Endometrium (tissue), 2 donors: ENCODE measurements at regions not wholly inside any gene's neighbourhood (a gene's known extent, or its start where the extent isn't known, plus 50 kb on each side); places are given as distances from the start of the nearest gene placed in this dataset.

ENCODE experiments used
- FAIRE-seq: peaks from 2 replicates; lab custom pipeline; 2012; peaks lifted over from hg19 to GRCh38; lab: Jason Lieb, UNC
- donor health status: control.
- donor health status: control.

GRCh38 chr12:93104535-93104934 is 175.4 kb upstream of the EEA1 start:
- FAIRE-seq = no peak

DNA sequence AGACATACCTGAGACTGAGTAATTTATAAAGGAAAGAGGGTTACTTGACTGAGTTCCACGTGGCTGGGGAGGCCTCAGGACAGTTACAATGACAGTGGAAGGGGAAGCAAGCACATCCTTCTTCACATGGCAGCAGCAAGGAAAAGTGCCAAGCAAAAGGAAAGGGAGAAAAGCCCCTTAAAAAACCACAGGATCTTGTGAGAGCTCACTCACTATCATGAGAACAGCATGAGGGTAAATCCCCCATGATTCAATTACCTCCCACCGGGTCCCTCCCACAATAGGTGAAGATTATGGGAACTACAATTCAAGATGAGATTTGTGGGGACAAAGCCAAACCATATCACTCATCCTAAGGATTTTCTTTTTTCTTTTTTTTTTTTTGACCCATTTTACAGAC is 177.8 kb upstream of the EEA1 start:
- FAIRE-seq = no peak

DNA sequence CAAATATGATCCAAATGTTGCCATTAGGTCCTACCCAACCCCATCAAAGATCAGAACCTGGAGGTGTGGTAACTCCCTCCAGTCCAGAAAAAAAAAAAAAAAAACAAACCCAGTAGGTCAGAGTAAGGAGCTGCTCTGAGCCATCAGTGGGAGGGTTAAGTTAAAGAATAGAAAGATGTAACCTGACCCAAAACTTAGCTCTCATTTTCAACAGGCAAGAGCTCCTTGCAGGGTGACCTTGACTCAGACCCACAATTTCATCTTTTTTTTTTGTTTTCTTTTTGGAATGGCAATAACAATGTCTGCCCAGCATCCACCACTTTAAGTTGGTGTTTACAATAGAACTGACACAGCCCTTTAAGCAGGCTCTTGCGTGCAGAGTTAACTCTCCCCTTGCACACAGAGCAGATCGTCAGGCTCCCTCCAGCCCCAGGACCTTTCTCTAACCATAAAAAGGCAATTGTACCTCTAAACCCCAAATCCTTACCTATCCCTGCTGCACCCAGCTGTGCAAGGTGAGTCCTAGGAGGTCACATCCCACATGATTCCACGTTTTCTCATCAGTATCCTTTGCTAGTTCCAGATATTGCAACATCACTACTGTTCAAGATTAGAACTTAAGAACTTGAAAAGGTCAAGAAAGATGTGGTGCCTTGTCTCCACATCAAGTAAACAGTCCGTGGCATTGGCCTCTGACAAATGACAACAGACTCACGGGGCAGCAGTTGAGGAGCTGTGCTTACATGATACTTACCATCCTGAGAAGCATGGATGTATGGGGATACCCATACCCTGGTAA is 178.6 kb upstream of the EEA1 start:
- peak; percentile 53 for FAIRE-seq

DNA sequence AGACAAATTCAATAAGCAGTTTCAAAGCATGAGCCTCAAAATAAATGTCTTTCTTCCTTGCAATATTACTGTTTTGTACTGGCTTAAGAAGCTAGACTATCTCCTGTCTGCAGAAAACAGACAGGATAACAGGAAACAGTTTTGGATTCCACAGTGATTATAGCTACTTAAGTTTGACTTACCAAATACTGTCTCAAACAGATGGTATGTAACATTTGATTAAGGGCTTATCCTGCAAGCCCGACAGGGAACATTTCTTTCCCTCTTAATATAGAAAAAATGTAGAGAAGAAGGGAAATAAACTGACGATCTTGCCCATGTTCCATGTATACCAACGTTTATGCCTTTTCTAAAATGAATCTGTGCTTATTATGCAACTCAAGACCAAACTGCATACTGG is 179.9 kb upstream of the EEA1 start:
- FAIRE-seq = peak; percentile 26

- no peak for FAIRE-seq
Observed at GRCh38 chr12:93109551-93110203, 180.6 kb upstream of the EEA1 start.

- FAIRE-seq = no peak
Observed at GRCh38 chr12:93111773-93112172, 182.7 kb upstream of the EEA1 start.

DNA sequence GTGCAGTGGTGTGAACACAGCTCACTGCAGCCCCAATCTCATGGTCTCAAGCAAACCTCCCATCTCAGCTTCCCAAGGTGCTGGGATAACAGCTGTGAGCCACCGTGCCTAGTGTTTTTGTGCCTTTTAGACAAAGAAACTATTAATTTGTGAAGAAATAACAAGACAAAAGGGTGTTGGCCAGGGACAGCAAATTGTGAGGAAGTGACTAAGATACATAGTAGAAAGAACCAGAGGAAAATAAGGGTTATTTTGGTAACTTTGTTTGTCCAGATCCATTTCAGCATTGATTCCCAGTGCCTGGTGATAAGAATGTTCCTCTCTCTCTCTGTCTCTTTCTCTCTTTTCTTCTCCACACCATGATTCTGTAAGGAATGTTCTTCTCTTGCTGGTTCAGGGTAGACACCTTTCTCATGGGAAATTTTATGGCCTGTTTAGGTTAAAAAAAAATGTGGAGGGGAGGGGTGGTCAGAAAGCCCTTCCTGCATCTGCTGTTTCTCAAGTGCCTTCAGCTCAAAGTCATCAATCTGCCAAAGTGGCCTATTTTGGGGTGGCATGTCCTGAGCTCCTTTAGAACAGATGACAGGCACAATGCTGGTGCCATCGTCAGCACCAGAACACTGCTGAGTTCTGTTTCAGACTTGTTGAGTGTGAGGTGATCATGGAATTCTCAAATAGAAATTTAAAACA is 184.4 kb upstream of the EEA1 start:
- no peak for FAIRE-seq

- no peak for FAIRE-seq
Observed at GRCh38 chr12:93115198-93115601, 186.1 kb upstream of the EEA1 start.

GRCh38 chr12:93115646-93116045 is 186.6 kb upstream of the EEA1 start:
- no peak for FAIRE-seq

GRCh38 chr12:93116632-93117031 is 187.5 kb upstream of the EEA1 start:
- no peak for FAIRE-seq

- FAIRE-seq = no peak
Observed at GRCh38 chr12:93121729-93122488, 192.8 kb upstream of the EEA1 start.

DNA sequence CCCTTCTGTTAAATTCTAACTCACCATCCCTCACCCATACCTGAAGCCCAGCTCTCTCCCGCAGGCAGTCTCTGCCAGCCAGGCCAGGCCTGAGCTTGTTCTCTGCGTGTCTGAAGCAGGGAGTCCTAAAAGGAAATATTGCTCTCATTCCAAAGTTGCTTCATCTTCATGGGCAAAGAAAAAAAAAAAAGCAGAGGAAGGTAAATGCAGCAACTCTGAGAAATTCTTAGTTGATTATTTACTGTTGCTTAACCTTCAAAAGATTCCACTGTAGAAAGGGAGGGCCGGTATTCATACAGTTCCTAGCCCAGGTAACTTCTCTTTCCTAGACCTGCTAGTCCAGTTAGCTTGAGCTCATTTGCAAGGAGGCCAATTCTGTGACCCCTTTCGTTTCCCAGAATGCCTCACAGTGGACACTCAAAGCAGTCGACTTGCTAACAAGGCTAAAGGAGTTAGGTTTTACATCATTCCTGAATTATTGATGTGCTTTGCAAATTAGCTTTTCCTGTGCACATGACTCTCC is 193.5 kb upstream of the EEA1 start:
- FAIRE-seq = no peak

- FAIRE-seq = no peak
Observed at GRCh38 chr12:93125126-93125525, 196.0 kb upstream of the EEA1 start.

DNA sequence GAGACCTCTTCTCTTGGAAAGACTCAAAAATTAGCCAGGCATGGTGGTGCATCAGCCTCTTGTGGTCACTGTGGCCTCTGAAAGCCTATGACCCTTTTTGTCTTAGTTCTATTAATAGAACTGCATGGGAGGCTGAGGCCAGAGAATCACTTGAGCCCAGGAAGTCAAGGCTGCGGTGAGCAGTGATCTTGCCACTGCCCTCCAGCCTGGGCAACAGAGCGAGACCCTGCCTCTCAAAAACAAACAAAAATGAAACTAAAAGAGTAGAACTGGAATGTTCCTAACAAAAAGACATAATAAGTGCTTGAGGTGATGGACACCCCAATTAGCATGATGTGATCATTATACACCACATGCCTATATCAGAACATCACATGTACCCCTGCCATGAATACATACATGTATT is 197.0 kb upstream of the EEA1 start:
- no peak for FAIRE-seq

DNA sequence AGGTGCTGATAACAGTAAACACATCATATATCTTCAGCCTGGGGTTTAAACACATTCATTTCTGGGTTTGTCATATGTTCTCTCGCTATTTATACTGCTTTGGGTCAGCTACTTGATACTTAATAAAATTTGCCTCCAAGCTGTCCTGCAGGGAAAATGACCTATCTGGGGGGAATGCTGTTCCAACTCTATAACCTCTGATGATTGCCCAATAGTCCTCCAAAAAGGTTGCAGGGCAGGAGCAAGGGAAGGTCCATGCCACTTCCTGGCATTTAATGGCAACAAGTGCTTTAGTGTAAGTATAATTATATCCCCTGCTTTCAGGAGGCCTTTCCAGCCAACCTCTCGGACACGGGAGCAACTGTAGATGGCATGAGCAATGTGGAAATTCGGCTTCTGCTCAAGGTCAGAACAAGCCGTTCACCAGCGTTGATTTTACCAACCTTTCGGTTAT is 198.0 kb upstream of the EEA1 start:
- no peak for FAIRE-seq

DNA sequence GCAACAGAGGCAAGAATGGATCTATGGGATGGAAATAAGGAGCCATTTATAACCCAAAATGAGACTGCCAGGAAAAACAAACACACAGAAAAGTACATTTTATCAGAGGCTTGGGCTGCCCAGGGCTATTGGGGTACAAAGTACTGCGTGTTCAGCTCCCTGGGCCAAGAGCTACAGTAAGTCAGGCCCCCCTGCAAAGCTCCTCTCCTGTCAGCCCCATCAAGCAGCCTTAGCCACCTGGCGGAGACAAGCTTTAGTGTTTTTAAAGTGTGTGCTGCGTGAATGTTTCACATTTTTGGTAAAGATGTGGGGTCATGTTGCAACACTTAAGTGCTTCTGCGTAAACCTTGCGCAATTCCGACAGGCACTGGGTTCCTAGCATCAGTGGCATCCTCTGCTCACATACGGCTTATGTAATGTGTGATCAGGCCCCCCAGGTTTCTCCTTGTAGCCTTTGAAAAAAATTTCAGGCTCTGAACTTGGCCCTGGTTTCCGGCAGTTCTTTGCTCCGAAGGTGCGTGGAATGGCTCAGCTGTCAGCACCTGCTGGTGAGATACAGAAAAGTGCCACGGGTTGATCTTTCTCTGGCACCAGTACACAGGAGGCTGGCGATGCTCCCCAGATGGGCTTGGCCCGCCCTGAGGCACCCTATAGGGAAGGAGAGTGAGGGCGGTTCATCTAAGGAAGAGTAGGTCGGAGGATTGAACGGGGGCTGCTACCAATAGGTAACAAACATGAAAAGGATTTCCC is 198.7 kb upstream of the EEA1 start:
- no peak for FAIRE-seq

- no peak for FAIRE-seq
Observed at GRCh38 chr12:93128332-93128707, 199.2 kb upstream of the EEA1 start.

GRCh38 chr12:93130366-93131054 is 201.4 kb upstream of the EEA1 start:
- no peak for FAIRE-seq

DNA sequence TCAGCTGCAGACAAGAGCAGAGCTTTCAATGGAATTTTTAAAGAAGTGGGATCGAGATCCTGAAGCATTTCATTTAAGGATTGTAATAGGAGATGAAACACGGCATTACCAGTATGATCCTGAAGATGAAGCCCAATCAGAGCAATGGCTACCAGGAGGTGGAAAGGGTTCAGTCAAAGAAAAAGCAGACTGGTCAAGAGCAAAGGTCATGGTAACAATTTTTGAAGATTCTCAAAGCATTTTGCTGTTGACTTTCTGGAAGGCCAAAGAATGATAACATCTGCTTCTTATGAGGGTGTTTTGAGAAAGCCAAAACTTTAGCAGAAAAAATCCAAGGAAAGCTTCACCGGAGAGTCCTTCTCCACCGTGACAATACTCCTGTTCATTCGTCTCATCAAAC is 204.3 kb upstream of the EEA1 start:
- FAIRE-seq = peak; percentile 31

- FAIRE-seq = no peak
Observed at GRCh38 chr12:93134175-93134890, 205.2 kb upstream of the EEA1 start.
